ENCODE measurements at regions not wholly inside any gene's neighbourhood (a gene's known extent, or its start where the extent isn't known, plus 50 kb on each side); places are given as distances from the start of the nearest gene placed in this dataset.

DNA sequence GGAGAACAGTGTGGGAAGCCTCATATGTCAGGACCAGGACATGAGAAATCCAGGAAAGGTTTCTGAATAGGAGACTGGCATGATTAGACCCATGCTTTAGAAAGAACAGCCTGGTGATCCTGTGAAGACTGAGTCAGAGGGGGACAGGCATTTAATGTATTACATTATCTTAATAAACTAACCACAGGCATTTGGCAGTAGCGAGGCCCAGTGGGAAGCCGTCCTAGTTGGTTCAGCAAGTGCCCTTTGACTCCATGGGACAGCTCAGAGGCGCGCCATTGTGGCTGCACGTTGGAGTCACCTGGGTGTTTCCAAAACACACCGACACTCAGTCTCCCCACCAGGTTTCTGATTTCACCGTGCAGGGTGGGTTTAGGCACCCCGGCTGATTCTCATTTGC, 90.5 kb upstream of the DGKG start:
- TF ChIP-seq NFIC (IDR thresholded peaks at IDR 0.05), result peak; percentile 92
- TF ChIP-seq TEAD4 (IDR thresholded peaks at IDR 0.05), result peak; percentile 88
- TF ChIP-seq, protein P1, sequence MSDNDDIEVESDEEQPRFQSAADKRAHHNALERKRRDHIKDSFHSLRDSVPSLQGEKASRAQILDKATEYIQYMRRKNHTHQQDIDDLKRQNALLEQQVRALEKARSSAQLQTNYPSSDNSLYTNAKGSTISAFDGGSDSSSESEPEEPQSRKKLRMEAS (IDR thresholded peaks at IDR 0.05), result peak; percentile 75
- TF ChIP-seq EP300 (IDR thresholded peaks at IDR 0.05; ENCODE audit: borderline replicate concordance), result peak; percentile 59; the same call in 1 of the 2 replicates
- no peak for TF ChIP-seq FOXM1 (IDR thresholded peaks at IDR 0.05; ENCODE audit: borderline replicate concordance, low read depth)
- TF ChIP-seq TCF12 (IDR thresholded peaks at IDR 0.05; ENCODE audit: low read depth), result peak; percentile 74
- TF ChIP-seq RAD21 (IDR thresholded peaks at IDR 0.05; ENCODE audit: low read depth), result 0 out of 2 replicates have a peak, but pooled peaks have one; percentile 15
- no peak for TF ChIP-seq ZBTB7A (IDR thresholded peaks at IDR 0.05; ENCODE audit: low read depth)
- TF ChIP-seq YY1 (IDR thresholded peaks at IDR 0.05; ENCODE audit: low read depth), result peak; percentile 61

DNA sequence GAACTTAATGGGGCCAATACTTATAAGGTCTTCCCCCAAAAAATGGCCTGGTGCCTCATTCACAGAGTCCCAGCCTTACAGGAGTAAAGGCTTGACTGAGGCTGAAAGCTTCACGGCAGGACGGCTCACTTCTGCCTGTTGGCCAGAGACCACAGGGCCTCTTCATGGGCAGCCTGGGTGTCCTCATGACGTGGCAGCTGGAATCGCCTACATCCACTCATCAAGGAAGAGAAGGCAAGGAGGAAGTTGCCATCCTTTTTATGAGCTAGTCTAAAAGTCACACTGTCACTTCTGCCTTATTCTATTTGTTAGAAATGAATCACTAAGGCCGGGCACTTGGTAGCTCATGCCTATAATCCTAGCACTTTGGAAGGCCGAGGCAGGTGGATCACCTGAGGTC, 89.3 kb upstream of the DGKG start:
- TF ChIP-seq, protein P2, sequence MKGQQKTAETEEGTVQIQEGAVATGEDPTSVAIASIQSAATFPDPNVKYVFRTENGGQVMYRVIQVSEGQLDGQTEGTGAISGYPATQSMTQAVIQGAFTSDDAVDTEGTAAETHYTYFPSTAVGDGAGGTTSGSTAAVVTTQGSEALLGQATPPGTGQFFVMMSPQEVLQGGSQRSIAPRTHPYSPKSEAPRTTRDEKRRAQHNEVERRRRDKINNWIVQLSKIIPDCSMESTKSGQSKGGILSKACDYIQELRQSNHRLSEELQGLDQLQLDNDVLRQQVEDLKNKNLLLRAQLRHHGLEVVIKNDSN (IDR thresholded peaks at IDR 0.05), result no peak
- no peak for TF ChIP-seq YY1 (IDR thresholded peaks at IDR 0.05; ENCODE audit: low read depth)
- TF ChIP-seq CREB1 (IDR thresholded peaks at IDR 0.05; ENCODE audit: low read depth), result no peak
- no peak for TF ChIP-seq EGR1 (IDR thresholded peaks at IDR 0.05)

DNA sequence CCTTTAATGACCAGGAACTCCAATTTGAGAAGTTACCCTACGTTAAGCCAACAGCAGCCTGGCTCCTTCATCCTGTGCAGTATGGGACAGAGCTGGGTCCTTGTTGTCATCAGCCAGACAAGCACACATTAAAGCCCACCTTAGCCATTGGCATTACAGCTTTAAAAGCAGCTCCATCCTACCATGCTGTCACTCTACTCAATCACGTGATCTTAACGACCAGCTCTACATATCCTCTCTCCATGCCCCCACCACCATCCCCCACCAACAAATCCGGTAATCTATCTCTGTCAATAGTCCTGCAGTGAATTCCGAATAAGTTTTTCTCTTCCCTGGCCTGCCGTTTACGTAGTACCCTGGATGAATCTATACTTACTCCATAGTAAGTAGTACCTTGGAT, 82.9 kb upstream of the DGKG start:
- TF ChIP-seq EGR1 (IDR thresholded peaks at IDR 0.05), result no peak
- no peak for TF ChIP-seq TCF12 (IDR thresholded peaks at IDR 0.05; ENCODE audit: low read depth)
- TF ChIP-seq, protein P2 (IDR thresholded peaks at IDR 0.05), result no peak
- no peak for TF ChIP-seq ZBTB7A (IDR thresholded peaks at IDR 0.05; ENCODE audit: low read depth)
- no peak for TF ChIP-seq YY1 (IDR thresholded peaks at IDR 0.05; ENCODE audit: low read depth)
- TF ChIP-seq CREB1 (IDR thresholded peaks at IDR 0.05; ENCODE audit: low read depth), result no peak
- no peak for TF ChIP-seq TAF1 (IDR thresholded peaks at IDR 0.05; ENCODE audit: low read depth)
- TF ChIP-seq NFIC (IDR thresholded peaks at IDR 0.05), result no peak
- TF ChIP-seq TEAD4 (IDR thresholded peaks at IDR 0.05), result no peak
- no peak for TF ChIP-seq FOXM1 (IDR thresholded peaks at IDR 0.05; ENCODE audit: borderline replicate concordance, low read depth)
- no peak for TF ChIP-seq EP300 (IDR thresholded peaks at IDR 0.05; ENCODE audit: borderline replicate concordance)
- TF ChIP-seq, protein P1 (IDR thresholded peaks at IDR 0.05), result no peak
- no peak for TF ChIP-seq RAD21 (IDR thresholded peaks at IDR 0.05; ENCODE audit: low read depth)
- TF ChIP-seq CEBPB (IDR thresholded peaks at IDR 0.05), result no peak
- TF ChIP-seq, protein P3, sequence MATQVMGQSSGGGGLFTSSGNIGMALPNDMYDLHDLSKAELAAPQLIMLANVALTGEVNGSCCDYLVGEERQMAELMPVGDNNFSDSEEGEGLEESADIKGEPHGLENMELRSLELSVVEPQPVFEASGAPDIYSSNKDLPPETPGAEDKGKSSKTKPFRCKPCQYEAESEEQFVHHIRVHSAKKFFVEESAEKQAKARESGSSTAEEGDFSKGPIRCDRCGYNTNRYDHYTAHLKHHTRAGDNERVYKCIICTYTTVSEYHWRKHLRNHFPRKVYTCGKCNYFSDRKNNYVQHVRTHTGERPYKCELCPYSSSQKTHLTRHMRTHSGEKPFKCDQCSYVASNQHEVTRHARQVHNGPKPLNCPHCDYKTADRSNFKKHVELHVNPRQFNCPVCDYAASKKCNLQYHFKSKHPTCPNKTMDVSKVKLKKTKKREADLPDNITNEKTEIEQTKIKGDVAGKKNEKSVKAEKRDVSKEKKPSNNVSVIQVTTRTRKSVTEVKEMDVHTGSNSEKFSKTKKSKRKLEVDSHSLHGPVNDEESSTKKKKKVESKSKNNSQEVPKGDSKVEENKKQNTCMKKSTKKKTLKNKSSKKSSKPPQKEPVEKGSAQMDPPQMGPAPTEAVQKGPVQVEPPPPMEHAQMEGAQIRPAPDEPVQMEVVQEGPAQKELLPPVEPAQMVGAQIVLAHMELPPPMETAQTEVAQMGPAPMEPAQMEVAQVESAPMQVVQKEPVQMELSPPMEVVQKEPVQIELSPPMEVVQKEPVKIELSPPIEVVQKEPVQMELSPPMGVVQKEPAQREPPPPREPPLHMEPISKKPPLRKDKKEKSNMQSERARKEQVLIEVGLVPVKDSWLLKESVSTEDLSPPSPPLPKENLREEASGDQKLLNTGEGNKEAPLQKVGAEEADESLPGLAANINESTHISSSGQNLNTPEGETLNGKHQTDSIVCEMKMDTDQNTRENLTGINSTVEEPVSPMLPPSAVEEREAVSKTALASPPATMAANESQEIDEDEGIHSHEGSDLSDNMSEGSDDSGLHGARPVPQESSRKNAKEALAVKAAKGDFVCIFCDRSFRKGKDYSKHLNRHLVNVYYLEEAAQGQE (IDR thresholded peaks at IDR 0.05; ENCODE audit: low read depth), result no peak

DNA sequence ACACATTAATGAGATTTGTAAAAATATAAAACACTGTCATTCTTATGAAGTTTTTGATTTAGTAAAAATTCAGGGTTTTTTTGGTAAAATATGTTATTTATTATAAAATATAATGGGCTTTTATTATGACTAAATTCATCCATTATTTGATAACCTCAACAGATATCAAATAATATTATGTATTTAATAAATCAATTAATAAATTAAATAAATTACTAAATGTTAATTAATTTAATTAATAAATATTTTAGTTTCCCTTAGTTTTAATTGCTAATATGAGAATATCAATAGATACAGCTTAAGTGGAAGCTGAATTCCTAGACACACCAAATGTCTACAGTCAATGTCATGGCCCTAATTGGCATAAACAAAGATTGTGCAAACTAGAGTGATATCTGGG, 82.3 kb upstream of the DGKG start:
- TF ChIP-seq RAD21 (IDR thresholded peaks at IDR 0.05; ENCODE audit: low read depth), result no peak
- no peak for TF ChIP-seq YY1 (IDR thresholded peaks at IDR 0.05; ENCODE audit: low read depth)
- TF ChIP-seq CEBPB (IDR thresholded peaks at IDR 0.05), result no peak
- TF ChIP-seq TAF1 (IDR thresholded peaks at IDR 0.05; ENCODE audit: low read depth), result no peak
- TF ChIP-seq TEAD4 (IDR thresholded peaks at IDR 0.05), result no peak

DNA sequence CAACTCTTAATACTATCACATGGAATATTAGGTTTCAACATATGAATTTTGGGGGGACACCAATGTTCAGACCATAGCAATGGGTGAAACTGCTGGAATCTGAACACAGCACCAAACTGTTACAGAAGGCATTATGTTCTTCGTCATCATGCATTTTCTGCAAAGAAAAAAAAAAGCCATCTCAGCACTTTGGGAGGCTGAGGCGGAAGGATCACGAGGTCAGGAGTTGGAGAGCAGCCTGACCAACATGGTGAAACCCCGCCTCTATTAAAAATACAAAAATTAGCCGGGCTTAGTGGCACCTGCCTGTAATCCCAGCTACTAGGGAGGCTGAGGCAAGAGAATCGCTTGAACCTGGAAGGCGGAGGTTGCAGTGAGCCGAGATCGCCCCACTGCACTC, 80.9 kb upstream of the DGKG start:
- TF ChIP-seq, protein P3 (IDR thresholded peaks at IDR 0.05; ENCODE audit: low read depth), result 0 out of 2 replicates have a peak, but pooled peaks have one; percentile 9

DNA sequence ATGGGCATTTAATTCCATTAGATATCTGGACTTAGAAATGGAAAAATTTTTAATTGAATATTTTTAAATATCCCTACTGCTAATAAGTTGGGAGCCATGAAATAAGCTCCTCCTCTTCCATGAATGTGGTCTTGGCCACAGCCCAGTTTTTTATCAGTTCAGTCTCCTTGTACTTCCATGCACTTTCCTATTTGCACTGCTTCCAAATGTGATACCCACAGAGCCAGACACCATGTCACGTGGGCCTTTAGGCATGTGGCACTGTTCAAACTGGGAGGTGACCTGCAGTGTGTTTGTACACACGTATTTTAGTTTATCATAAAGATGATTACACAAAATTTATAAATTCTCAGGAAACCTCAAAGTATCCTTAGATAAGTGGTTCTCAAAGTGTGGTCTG, 80.1 kb upstream of the DGKG start:
- TF ChIP-seq, protein P2 (IDR thresholded peaks at IDR 0.05), result peak; percentile 55
- TF ChIP-seq TCF12 (IDR thresholded peaks at IDR 0.05; ENCODE audit: low read depth), result no peak

DNA sequence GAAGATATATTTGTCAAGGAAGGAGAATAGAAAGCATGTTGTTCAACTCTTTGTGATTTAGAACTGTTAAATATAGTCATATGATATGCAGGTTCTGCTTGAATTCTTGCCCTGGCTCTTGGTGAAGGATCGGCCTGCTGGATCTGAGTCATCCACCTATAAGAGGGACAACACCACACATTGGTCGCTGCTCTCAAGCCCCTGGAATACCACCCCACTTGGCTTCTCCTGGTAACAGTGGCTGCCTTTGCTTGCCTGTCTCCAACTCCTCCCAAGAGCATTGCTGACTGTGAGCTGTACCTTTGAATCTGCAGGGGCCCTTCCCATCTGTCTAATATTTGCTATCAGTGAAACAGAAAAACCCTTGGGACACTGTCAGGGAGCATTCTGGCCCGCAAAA, 78.9 kb upstream of the DGKG start:
- TF ChIP-seq TEAD4 (IDR thresholded peaks at IDR 0.05), result no peak
- TF ChIP-seq CEBPB (IDR thresholded peaks at IDR 0.05), result no peak
- TF ChIP-seq FOXM1 (IDR thresholded peaks at IDR 0.05; ENCODE audit: borderline replicate concordance, low read depth), result no peak
- no peak for TF ChIP-seq ZBTB7A (IDR thresholded peaks at IDR 0.05; ENCODE audit: low read depth)
- TF ChIP-seq RAD21 (IDR thresholded peaks at IDR 0.05; ENCODE audit: low read depth), result no peak
- TF ChIP-seq, protein P3 (IDR thresholded peaks at IDR 0.05; ENCODE audit: low read depth), result no peak
- TF ChIP-seq EP300 (IDR thresholded peaks at IDR 0.05; ENCODE audit: borderline replicate concordance), result no peak
- no peak for TF ChIP-seq EGR1 (IDR thresholded peaks at IDR 0.05)
- TF ChIP-seq, protein P2 (IDR thresholded peaks at IDR 0.05), result no peak
- no peak for TF ChIP-seq YY1 (IDR thresholded peaks at IDR 0.05; ENCODE audit: low read depth)
- TF ChIP-seq NFIC (IDR thresholded peaks at IDR 0.05), result no peak
- TF ChIP-seq, protein P1 (IDR thresholded peaks at IDR 0.05), result no peak
- no peak for TF ChIP-seq TAF1 (IDR thresholded peaks at IDR 0.05; ENCODE audit: low read depth)
- TF ChIP-seq CREB1 (IDR thresholded peaks at IDR 0.05; ENCODE audit: low read depth), result no peak
- TF ChIP-seq TCF12 (IDR thresholded peaks at IDR 0.05; ENCODE audit: low read depth), result no peak
